Stimulated activated CD8-positive, alpha-beta memory T cell treated with anti-CD3 and anti-CD28 coated beads, Interleukin-2, amount 100 ng/mL, for 48 hours (primary cell): ENCODE measurements at regions not wholly inside any gene's neighbourhood (a gene's known extent, or its start where the extent isn't known, plus 50 kb on each side); places are given as distances from the start of the nearest gene placed in this dataset.
"Not testable (repeated sequence)": the region's sequence is repeated elsewhere in the genome, so short reads cannot be mapped to it uniquely, and the experiment has no call there.

ENCODE experiments used
- DNase-seq, 2 donors: peaks; one replicate each; pipeline ENCODE4 v3.0.0-alpha.2; 2020; ENCODE audit warnings: low read depth in 2 of 2

DNA sequence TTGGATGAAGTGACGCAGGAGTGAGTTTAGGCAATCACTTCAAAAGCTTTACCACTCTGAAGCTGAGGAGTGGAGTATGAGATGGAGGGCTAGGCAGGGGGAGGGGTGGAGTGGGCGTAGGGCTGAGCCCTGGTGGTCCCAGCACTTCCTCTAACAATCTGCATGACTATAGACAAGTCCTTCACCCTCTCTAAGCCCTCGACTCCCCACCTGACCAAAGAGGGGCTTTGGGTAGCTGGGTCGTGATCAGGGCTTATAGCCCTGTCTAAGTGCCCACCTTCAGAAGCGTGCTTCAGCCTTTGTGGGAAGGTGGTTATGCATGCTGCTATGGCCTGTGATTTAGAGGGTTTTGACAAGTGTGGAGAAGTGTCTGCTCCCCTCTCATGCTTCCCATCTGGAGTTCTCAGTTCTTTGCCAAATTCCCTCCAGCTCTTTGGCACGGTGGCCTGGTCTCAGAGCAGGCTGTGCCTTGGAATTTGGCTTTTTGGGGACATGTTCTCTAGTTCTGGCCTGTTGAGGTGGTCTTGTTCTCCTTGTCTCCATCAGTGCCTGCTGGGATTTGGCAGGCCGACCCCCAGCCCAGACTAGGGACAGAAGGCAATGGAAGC, 53.0 kb downstream of the ACTBL2 start:
- DNase-seq, result no peak

DNA sequence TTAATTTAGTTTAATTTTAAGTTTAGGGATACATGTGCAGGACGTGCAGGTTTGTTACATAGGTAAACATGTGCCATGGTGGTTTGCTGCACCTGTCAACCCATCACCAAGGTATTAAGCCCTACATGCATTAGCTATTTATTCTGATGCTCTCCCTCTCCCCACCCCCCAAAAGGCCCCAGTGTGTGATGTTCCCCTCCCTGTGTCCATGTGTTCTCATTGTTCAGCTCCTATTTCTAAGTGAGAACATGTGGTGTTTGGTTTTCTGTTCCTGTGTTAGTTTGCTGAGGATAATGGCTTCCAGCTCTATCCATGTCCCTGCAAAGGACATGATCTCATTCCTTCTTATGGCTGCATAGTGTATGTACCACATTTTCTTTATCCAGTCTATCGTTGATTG, 53.6 kb downstream of the ACTBL2 start:
- DNase-seq, result not testable (repeated sequence)

DNA sequence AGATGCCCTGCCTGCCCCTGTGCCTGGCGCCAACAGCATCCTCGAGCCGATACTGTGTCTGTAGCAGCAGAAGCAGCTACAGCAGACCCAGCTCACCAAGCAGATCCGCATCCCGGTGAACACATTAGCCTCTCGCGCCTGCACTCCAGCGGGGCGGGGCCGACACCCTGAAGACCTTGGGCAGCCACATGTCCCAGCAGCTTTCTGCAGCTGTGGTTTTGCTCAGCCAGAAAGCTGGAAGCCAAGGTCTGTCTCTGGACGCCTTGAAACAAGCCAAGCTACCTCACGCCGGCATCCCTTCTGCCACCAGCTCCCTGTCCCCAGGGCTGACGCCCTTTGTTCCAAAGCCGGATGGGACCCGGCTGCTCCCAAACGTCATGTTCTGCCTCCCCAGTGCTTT, 59.6 kb downstream of the ACTBL2 start:
- no peak for DNase-seq

DNA sequence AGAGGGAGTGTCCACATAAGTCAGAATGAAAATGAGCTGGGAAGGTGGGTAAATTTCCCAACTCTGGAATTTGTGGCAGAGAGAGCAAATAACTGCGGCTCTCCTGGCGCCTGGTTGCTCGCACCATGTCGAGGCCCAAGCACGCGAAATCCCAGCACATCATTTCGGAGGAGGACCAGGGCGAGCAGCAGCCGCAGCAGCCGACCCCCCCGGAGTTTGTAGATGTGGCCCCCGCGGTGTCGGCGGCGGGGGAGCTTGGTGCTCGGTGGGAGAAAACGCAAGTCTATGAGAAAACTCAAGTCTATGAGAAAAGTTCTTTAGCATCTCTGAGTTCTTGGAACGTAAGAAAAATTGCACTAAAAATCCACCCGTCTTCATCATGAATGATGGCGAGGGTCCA, 60.3 kb downstream of the ACTBL2 start:
- DNase-seq, result no peak

DNA sequence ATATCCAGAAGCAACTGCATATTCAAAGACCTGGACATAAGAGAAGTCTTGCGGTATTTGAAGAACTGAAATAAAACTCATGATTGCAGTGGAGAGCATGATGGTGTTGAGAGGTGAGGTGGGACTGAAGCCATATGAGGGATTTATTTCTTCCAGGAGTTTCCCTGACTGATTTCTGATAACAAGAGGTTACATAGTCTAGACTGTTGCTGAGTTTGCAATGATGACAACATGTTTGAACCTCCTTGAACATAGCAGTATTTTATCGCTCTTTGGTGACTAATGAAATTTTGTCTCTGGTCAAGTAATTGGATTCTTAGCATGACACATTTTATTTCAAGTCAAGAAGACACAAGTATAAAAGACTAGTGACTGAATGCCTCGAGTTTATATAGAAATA, 61.8 kb downstream of the ACTBL2 start:
- DNase-seq, result no peak

DNA sequence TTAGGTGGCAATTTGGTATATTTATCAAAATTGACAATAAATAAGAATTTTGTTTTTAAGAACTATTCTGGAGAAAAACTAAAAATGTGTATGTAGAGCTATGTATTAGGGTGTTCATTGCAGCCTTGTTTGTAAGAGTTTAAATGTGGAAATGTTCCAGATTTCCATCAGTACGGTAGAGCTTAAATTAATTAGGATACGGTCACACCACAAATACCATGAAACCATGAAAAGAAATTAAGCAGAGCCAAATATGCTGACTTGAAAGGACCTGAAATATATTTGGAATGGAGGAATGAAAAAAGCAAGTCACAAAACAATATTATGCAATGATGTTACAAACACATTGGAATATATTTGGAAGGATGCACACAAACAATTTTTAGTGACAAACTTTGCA, 64.6 kb downstream of the ACTBL2 start:
- no peak for DNase-seq

DNA sequence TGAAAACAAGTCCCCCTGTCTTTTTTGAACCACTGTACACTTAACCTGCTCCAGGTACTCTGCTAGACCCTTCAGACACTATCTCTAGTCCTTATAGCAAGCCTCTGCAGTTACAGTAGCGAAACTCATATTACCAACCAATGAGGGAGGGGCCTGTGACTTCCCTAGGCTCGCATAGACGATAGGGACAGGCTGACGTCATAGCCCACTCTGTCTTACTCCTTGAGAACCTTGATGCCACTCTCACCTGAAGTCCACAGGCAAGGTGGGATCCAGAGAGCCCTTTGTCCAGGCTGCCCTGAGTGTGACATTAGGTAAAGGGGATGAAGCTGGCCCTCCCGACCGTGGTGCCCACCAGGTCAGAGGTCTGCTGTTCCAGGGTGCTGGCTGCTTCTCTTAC, 65.3 kb downstream of the ACTBL2 start:
- no peak for DNase-seq

DNA sequence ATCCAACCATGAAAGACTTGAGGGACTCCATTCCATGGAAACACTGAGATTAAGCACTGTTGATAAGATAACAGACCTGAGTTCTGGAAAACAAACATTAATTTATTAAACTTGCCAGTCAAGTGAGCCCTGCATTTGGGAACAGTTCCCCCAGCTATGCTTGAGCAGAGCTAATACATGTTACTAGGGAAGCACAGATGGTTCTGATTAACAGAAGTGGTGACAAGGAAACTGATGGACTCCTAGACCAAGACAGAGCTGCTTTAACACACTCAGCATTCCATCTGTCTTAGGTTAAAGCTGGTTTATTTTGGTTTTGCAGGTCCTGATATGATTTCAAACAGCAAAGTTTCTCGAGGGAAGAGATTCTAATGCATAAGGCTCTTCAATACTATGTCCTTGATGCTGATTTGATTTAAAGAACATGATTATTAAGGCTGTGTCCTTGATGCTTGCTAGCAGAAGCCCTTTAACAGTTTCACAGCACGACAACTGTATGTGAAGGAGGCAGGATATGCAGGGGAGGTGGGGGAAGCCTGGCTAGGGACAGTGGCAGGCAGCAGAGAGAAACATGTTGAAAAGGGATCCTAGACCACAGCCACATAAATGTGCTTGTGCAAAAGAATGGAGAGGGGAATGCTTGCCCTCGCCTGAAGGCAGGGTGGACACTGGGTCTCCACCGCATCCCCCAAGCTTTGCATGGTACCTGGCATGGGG, 66.2 kb downstream of the ACTBL2 start:
- no peak for DNase-seq

DNA sequence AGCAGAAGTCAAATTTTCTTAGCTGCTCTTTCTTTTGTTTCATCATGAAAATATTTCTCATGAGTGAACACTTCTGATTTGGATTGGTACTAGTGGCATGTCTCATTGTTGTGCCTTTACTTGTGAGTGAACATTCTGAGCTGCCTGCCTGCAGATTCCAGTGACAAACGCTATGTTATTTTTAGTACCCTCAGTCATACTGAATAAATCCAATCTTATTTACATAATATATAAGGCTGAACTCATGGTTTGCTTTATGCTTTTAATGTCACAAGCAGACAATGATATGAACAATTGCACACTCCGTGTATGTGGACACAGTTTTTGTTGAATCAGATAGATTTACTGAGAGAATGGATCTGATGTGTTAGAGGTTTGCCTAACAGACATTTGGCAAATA, 67.8 kb downstream of the ACTBL2 start:
- no peak for DNase-seq

DNA sequence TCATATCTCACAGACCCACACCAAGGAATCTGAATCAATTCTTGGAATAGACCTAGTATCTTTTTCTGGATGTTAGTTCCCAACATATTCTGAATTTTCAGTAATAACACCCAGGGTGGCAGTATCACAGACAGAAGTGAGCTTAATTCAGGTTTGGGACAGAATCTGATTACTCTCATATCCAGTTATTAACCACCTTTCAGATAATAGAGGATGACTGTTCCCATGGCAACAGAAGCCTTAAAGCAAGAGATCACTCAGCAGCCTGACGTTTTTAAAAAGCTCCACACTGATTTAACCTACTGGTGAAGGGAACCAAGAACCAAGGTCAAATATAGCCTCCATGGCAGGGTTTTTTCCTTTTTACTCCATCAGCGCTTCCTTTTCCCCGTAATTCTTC, 68.4 kb downstream of the ACTBL2 start:
- no peak for DNase-seq

DNA sequence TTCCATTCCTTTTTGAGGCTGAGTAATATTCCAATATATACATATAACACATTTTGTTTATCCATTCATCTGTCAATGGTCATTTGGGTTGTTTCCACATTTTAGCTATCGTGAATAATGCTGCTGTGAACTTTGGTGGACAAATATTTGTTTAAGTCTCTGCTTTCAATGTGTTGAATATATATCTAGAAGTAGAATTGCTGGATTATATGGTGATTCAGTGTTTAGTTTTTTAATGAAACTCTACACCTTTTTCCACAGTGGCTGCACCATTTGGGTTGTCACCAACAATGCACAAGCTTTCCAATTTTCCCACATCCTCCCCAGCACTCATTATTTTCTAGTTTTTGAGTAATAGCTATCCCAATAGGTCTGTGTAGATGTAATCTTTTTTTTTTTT, 69.5 kb downstream of the ACTBL2 start:
- no peak for DNase-seq

DNA sequence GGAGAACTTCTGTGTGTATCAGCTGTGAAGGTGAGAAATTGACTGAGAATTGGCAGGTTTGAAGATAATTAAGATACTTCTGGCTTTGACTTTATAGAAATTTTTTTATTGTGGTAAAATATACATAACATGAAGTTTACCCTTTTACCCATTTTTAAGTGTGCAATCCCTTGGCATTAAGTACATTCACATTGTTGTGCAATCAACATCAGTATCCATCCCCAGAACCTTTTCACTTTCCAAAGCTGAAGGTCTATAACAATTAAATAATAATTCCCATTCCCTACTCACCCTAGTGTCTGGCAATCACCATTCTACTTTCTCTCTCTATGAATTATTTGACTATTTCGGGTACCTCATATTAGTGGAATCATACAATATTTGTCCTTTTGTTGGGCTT, 69.9 kb downstream of the ACTBL2 start:
- no peak for DNase-seq

DNA sequence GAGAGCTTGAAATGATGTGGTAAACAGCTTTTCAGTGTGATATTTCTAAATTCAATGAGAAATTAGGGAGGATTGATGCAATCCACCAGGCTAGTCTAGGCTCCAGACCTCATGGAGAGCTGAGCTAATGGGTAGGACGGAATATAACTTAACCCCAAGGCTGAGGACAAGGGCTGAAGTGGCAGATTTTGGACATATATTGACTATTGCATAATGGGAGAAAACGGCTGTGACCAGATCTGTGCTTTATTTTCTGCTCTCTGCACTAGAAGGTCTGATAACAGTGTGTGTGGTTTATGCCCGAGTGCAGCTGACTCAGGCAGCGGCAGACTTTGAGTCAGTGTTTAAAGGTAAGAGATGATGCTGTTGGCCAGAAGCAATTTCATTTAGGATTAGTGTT, 70.6 kb downstream of the ACTBL2 start:
- DNase-seq, result no peak

DNA sequence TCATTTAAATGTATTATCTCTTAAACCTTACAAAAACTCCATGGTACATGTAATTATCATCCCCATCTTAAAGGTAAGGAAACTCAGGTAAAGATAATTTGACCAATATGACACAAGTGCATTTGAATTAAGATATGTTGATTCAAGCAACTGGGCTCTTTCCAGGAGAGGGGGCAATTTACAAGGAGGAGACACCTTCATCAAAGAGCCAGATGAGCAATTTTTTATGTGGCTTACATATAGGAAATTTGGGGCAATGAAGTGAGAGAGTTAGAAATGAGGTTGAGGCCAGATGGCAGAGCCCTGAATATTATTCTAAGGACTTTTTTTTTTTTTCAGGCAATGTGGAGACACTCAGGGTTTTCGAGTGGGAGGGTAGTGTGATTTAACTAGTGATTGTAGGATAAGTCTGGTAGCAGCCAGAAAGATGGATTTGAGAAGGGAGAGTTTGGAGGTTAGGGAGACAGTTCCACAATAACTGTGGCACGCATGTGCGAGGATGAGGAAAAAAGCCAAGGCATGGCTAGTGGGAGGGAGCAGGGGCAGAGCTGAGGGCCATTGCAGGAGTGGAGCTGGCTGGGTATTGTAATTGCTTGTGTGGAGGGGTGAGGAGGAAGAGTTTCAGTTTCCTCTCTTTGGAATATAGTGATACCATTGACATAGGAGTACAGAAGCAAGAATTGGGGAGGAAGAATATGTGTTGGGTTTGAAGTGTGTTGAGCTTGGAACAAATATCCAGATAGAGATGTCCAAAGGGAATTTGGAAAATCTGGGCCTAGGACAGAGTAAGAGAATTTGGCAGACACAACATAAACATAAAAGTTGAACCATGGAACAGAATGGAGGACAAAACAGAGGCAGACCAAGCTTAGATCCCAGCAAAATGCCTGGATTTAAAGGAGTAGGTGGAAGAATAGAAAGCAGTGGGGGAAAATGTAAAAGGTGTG, 72.0 kb downstream of the ACTBL2 start:
- DNase-seq, result no peak

DNA sequence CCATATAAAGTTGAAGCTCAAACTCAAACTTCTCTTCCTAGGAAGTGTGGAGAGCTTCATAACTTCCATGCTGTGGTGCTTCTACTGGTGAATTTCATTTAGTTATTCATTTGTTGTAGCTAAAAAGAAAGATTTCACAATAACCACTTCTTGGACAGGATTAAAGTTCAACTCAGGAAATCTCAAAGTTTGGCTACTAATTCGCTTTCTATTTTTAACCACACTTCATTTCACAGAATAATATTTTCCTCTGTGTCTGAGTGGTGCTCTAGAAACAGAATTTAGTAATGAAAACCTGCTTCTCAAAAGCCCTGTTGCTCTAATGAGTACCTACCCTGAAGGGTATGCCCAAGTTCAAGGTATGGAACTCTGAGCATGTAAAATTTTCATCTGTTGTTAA, 73.9 kb downstream of the ACTBL2 start:
- DNase-seq, result no peak

DNA sequence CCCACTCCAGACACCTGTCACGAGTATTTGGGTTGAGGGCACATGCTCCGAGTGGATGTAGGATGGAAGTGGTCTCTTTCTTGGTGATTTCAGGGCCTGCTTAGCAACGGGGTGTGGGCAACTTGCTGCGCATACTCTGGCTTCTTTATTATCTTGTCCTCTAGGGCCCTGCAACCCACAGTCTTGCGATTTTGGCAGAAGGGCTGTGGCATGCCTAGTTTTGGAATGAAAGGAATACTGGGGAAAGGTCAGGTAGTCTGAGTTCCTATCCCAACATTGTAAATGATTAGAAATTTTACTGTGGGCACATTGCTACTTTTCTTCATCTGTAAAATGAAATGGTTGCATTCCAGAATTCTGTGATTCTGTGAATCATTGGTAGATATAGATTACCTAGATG, 74.3 kb downstream of the ACTBL2 start:
- DNase-seq, result no peak

DNA sequence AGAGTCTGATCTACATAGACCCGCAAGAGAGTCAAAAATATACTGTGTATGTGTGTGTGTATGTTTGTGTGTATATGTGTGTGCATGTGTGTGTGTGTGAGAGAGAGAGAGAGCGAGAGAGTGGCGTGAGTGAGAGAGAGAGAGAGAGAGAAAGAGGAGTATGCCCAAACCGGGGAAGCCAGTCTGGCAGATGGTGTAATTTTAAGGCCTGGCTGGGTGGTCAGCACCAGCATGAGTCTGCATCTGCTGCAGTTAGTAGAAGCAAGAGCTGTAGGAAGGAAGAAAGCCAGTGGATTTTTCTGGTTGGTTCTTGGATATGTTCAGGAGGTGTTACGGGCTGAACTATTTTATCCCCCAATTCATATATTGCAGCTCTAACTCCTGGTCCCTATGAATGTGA, 75.2 kb downstream of the ACTBL2 start:
- no peak for DNase-seq

DNA sequence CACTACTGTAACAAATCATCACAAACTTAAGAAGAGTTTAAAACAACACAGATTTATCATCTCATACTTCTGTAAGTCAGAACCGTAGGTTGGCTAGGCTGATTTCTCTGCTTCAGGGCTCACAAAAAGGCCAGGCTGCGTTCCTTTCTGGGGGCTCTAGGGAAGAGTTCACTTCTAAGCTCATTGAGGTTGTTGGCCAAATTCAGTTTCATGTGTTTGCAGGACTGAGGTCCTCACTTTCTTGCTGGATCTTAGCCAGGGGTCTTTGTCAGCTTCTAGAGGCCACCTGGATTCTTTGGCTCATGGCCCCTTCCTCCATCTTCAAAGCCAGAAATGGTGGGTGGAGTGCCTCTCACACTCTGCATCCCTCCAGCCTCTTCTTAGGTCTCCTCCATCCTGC, 76.0 kb downstream of the ACTBL2 start:
- DNase-seq, result no peak

DNA sequence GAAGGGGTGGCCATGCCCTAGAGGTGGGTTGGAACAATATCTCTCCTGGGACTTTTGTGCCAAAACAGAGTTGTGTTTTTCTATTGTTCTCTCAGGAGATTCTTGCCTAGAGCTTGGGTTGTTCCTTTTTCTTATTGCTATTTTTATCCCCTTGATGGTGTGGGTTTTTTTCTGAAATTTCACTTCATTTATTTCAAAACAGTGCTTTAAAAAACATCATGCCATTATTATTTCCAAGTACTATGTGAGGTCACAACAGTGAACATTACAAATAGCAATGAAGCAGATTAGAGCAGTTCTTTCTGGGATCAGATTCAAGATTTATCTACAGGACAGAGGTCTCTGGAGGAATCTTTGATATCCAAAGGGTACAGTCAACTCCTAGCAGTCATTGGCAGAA, 76.6 kb downstream of the ACTBL2 start:
- DNase-seq, result no peak

DNA sequence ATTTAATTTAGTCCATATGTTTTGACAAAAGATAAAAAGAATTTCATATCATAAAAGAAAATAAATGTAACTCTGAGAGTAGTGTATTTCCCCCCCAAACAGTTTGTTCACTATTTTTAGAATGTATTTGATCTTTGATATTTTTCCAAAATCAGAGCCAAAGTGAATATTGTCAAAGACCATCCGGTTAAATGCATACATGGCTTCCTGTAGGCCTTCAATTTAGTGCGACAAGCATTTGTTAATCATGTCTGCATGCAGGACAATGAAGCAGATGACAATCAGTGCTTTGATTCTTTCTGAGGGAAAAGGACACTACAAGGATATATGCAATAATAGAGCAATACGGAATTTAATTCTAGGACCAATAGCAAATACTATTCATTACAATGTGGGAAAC, 79.8 kb downstream of the ACTBL2 start:
- no peak for DNase-seq

DNA sequence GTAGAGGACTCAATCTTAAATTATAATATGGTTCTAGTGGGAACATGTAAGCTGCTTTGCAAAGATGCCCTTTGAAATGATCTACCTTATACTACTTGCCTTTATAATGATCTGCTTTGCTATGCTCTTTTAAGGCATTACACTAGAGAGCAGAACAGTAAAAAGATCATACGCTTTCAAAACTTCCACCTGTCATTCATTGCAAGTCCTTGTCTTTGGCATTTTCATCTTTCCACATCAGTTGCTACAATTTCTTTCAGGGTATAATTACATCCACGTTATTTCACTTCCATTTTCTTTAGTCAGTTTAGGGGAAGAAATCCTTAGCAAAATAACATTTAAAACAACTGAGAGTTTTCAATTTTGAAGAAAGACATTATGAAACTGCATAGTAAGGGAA, 80.3 kb downstream of the ACTBL2 start:
- DNase-seq, result no peak

DNA sequence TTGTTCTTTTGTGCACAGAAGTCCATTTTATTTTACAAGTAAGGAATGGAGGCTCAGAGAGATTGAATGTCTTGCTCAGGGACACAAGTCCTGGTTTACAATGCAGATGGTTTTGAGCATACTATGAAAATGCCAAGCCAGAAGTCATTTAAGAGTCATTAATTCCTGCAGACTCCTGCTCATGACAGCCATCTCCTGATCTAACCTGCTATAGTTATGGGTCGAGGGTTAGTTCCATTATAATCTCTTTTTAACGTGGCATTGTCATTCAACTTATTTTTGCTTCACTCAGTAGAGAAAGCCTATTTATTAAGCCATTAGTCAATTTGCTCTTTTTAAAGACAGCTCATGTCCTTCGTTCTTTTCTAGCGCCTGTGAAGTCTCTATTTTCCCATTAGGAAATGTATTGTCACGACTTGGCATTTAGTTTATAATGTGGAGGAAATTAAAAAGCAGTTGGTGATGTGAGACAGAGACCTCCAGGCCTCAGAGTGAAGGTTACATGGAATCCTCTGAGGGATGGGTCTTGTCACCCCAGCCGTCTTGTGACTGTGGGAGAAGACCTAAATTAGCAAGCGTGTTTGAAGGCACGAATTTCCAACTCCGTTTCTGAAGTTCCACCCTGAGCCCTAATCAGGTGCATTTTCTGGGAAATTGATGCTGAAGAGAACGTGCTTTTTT, 84.1 kb downstream of the ACTBL2 start:
- no peak for DNase-seq
